Sciatic nerve (tissue), 2 donors: ENCODE measurements at regions not wholly inside any gene's neighbourhood (a gene's known extent, or its start where the extent isn't known, plus 50 kb on each side); places are given as distances from the start of the nearest gene placed in this dataset. TPM values are rescaled to one million over a fixed set of nuclear protein-coding genes. Genes with fewer than 3 reads are reported as not detected.

ENCODE experiments used
- ATAC-seq: fragments of 200-7000 bp; cut with Tn5 transposase; one replicate; pipeline ENCODE4 v1.9.1; 2020; ENCODE audit warnings: mild to moderate bottlenecking, moderate library complexity
- DNase-seq: peaks from one replicate; pipeline ENCODE4 v3.0.0-alpha.2; 2020; ENCODE audit warnings: low spot score
- intact Hi-C: fragments of 100-400 bp; cut with DNase I; formaldehyde crosslinking; loops from one replicate; pipeline ENCODE4 v1.14.2; 2022
- microRNA-seq: library from miRNA; unstranded; fragments of <30 nt; microRNA quantifications from one replicate; pipeline ENCODE4 v1.2.0, GENCODE V29; 2020
- donor health status: DM: no; HTN: no; CAD: no.
- donor health status: DM: no; HTN: no; CAD: no.

DNA sequence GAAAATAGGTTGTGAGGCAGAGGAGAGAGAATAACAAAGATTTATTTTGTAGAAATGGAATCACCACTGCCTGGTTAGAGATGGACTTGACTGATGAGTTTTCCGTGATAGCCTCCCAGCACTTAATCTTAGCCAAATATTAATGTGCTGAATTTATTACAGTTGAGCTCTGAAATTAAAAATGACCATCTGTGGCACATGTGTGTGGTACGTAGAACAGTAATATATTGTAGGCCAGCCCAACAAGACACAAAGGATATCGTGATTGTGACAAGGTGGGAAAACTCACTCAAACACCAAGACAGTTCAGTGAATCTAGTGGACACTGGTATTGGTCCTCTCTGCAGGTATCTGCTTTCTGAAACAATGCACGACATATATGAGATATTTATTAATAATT, 119.4 kb downstream of the HAO1 start:
- ATAC-seq: no peak
- DNase-seq: no peak
- intact Hi-C loops: no loop called here

DNA sequence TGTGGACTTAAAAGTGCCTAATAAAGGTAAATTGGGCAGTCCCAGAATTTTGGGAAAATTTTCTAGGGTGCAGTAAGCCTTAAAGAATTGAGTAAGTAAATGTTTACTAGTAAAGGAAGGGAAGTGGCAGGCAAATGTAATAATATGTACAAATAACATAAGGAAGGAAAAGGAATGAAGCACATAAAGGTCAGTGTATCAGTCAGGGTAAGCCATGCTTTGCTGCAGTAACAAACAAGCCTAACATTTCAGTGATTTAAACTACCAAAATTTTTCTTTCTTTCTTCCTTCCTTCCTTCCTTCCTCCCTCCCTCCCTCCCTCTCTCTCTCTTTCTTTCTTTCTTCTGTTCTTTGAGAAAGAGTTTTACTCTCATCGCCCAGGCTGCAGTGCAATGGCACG, 117.5 kb downstream of the HAO1 start:
- DNase-seq: no peak
- intact Hi-C loops: no loop called here
- ATAC-seq: no peak

GRCh38 chr20:7828437-7828836, 111.8 kb downstream of the HAO1 start:
- no peak for ATAC-seq
- intact Hi-C loops: no loop called here
- no peak for DNase-seq

DNA sequence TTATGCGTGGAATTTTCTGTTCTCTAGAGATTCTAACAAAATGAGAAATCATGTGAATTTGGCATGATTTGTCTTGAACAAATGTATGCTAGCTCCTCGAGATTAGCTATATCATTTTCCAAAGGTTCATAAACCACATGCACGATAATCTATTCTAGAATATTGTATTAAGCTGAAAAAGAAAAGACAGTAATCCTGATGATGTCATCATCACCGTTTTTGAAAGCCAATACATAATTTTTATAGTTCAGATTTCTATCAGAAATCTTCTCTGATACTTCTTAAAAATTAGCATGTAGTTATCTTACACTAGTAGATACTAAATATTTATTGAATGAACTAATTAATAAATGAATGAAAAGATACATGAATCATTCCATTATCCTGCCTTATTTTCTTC, 111.2 kb downstream of the HAO1 start:
- no peak for ATAC-seq
- intact Hi-C loops: no loop called here
- no peak for DNase-seq

- intact Hi-C loops: no loop called here
- ATAC-seq: no peak
Measured at GRCh38 chr20:7829776-7830175, 110.5 kb downstream of the HAO1 start.

More at GRCh38 chr20:7829776-7830175, 110.5 kb downstream of the HAO1 start:
- DNase-seq: no peak

Small RNA genes lying in the stretch of these regions (microRNA-seq; reads per million reads assigned to microRNA genes)
- not detected for gene MIR8062
